Thyroid gland (tissue), 4 donors: ENCODE measurements at regions not wholly inside any gene's neighbourhood (a gene's known extent, or its start where the extent isn't known, plus 50 kb on each side); places are given as distances from the start of the nearest gene placed in this dataset.

Experiments used
- CTCF ChIP-seq, 6 experiments: fragments of 200-600 bp in 3 of 6; fragments of 450-650 bp in 3 of 6; sonication (generic) in 3 of 6; IDR thresholded peaks; one replicate each; pipeline ENCODE4 v1.5.1; 2016 to 2019; ENCODE audit warnings: antibody characterized with exemption in 6 of 6, mild to moderate bottlenecking in 2 of 6, inconsistent platforms in 1 of 6, moderate library complexity in 1 of 6
- POLR2A ChIP-seq, 2 donors: fragments of 450-650 bp; IDR thresholded peaks; one replicate each; pipeline ENCODE4 v1.6.1; 2017; ENCODE audit warnings: antibody characterized with exemption in 2 of 2, mild to moderate bottlenecking in 2 of 2, moderate library complexity in 1 of 2

- no peak for TF ChIP-seq CTCF (IDR thresholded peaks at IDR 0.05)
- TF ChIP-seq POLR2A (IDR thresholded peaks at IDR 0.05): no peak
Observed at GRCh38 chr1:112061901-112062320, 72.4 kb upstream of the KCND3 start.
